Myocyte (in vitro differentiated cells): ENCODE measurements at regions not wholly inside any gene's neighbourhood (a gene's known extent, or its start where the extent isn't known, plus 50 kb on each side); places are given as distances from the start of the nearest gene placed in this dataset.

Source experiments
- DNase-seq: peaks from one replicate; pipeline ENCODE4 v3.0.0-alpha.2; 2012; ENCODE audit warnings: low read depth

DNA sequence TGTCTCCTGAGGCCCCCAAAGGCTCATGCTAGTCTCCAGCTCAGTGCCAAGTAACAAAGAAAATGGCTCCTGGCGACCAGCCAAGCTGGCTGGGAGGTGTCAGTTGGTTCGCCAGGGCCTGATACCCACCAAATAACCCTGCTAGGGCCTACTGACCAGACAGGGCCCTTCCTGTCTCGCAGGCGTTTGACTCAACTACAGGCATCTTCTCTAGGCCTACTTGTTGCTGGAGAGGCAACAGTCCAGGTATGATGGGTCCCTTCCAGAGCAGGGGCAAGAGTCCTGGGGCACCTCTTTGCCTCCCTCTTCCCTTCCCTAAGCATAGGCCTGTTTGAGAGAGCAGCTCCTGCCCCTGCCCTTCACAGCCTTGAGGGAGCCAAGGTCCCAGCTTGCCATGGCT, 147.9 kb upstream of the VANGL1 start:
- no peak for DNase-seq

DNA sequence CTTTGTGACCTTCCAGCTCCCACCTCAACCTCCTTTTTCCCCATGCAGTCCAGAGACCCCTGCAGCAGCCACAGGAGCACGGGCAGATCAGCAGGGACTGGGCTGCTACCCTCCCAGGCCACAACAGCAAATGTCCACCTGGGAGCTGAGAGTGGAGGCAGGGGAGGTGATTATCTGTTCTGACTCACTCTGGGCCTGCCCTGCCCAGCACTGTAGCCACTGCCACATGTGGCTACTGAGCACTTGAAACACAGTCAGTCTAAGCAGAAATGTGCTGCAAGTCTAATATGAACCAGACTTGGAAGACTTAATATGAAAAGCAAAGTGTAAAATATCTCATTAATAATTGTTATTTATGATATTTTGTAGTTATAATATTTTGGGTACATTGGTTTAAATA, 148.9 kb upstream of the VANGL1 start:
- peak; percentile 18 for DNase-seq

DNA sequence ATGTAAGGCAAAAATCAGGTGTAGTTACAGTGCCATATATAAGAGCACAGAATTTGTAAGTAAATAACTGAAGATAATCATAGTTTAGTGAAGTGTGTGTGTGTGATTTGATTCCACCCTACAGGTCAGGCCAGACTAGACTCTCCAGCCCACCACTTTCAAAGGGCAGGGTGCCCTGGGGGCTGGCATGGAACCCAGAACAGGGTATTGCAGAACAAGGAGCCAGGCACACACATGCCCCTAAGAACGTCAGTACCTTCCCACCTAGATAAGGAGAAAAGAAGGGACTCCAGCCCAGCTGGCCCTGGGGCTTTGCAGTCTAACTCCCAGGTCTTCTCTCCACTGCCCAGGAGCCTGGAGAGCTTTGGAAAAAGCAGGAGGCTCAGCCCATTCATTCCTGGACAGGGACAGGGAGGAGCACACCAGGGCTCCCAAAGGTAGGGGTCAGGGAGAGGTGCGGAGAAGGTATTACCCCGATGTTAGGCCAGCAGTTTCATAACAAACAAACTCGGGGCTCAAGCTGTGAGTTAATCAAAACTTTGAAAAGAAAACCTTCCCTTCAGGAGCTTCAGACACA, 149.7 kb upstream of the VANGL1 start:
- no peak for DNase-seq

DNA sequence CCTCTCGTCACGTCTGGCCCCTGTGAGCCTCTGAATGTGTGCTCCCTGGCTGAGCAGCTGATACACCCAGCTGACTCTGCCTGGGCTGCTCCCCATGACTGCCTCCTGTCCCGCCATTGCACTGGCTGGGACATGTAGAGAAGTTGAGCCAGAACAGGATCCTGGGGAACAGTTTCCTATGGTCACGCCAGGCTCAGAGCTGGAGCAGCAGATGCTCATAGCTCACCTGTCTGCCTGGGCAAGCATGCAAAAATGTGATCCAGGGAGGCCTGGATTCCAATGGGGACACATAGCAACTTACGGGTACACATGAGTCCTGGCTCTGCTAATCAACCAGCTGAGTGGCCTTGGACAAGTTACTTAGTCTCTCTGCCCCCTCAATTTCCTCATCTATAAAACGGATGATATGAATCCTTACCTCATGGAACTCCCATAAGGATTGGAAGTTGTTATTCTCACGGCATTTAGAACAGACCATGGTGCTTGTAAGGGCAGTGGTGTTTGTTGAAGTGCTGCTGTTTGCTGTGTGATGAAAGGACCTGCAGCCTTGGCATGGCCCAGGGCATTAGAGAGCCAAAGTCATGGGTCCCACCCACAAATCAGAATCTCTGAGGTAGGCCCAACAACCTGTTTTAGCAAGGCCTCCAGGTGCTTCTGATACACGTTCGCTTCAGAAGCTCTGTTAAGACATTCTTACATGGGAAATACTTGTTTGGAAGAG, 150.3 kb upstream of the VANGL1 start:
- DNase-seq = no peak

DNA sequence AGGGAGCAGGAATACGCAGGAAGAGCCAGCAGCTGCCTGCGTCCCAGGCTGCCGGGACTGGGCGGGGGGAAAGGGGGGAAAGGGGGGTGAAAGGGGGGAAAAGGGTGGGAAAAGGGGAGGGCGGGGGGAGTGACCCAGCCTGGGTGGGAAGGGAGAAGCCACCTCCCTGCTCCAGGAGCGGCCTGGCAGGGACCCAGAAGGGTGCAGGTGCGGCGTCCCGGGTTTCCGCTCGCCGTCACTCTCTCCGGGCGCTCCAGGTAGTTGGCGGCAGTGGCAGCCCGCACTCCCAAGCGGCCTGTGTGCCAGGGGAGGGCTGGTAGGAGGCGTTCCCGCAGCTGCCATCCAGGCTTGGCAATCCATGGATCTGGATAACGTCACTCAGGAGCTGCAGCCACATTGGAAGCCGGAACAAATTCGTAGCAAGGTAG, 141.0 kb upstream of the NGF start:
- DNase-seq = no peak

DNA sequence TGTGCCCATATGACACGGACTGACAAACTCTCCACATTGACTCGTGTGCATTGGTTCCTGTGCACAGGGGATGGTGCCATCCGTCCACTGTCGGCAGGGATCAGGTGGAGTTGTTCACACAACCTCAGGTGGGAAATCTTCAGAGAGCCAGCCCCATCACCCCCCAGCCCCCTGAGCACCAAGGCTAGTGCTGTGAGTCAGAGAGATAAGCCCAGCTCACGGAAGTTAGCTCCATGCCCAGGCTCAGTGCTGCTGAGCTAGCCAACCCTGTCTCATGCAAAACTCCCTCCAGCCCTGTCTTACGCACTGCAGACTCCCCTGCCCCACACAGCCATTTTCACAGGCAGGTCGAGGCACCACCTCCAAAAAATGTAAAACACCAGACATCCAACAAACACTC, 139.0 kb upstream of the NGF start:
- DNase-seq = no peak

DNA sequence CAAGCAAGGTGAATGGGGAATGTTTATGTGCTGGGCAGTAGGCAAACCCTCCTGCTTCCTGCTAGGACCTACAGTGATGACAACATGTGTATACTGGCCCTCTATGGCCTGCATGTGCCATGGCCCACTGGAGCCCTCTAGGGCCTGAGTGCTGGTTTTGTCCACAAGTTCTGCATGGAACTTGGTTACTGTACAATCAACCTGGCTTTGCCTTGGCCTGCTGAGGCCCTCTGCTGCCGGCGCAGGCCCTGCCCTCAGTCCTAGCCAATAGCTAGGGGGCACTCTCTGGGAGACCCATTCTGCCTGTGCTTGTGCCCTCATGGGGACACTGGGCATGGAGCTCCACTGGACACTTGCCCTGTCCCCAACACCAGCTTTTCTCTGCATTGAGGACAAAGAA, 138.6 kb upstream of the NGF start:
- DNase-seq = no peak

DNA sequence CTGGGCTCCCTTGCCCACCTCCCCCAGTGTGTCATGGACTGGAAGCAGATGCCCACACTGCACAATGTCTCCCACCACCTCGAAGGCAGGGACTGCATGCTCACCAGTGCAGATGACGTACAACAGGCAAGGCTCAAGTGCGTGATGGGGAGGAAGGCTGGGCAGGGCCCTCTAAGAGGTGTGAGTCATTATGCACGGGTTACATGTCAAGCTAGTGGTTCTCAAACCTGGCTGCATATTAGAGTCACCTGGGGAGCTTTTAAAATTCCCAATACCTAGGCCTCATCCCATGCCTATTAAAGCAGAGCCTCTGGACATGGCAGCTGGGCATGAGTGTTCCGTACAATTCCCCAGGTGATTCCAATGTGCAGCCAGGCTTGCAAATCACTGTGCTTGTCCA, 137.9 kb upstream of the NGF start:
- no peak for DNase-seq

DNA sequence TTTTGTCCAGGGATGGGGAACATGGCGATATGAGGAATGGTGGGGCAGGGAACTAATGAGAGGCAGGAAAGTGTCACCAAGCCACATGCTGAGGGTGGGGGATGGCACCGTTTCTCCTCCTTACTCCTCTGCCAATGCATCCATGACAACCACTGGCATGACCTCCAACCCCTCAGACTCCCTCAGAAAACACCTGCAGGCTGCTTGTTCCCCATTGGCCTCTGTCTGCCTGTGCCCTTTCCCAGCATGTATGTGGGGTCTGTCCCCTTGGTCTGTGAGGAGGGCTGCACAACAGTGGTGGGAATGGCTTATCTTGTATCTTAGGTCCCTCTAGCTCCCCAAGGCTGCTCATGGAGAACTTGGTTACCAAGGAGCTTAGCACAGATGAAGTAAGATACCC, 137.2 kb upstream of the NGF start:
- DNase-seq = no peak

DNA sequence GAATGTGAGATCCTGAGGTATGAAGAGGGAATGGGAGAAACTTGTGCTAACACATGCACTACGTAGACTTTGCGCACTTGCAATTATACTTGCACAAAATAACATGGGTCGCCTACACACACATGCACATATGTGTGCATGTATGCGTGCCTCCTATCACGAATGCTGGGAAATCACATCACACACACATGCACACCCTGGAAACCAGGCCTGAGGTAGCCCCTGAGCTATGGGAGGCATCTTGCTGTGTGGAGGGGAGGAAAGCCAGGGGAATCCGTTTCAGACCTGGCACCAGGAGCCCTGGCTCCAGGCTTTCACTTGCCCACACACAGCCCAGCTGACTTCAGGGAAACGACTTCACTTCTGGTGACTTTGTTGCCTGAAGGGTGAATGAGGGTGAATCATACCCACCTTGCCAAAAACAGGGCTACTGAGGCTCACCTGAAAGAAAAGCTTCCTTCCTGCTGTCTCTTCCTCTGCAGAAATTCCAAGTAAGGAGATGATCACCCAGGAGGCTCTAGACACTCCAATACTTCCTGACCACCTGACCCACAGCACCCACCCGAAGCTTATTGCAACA, 136.0 kb upstream of the NGF start:
- DNase-seq = no peak

DNA sequence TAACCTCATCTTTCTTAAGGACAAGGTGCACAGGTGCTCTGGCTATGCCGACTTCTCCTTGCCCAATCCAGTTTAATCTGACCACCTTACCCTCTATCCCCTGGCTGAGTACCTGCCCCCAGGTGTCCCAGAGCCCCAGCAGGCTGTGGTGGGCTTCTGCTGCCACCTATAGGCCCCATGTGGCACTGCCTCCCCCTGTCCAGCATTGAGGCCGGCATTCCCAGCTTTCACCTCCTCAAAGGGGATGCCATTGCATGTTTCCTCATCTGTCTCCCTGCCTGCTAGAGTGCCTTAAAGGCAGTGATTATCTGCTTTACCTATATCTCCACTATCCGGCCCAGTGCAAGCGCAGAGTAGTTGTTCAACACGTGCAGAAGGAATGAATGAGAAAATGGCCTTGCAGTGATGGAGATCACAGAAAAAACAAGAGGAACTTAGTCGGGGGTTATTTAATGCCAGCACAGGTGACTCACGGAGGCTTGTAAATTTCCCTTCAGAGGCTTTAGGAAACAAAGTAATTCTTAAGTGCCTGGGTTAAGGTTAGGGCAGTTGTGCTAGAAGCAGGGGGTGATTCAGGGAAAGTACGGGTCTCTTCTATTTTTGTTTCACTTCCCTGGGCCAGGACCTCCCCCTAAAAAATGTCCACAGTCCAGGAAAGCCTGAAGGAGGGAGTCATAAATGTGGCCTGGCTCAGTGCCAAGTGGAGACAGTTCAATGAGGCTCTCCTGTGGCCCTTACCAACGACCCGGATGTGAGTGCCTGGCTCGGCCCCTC, 131.8 kb upstream of the NGF start:
- DNase-seq = peak; percentile 39

DNA sequence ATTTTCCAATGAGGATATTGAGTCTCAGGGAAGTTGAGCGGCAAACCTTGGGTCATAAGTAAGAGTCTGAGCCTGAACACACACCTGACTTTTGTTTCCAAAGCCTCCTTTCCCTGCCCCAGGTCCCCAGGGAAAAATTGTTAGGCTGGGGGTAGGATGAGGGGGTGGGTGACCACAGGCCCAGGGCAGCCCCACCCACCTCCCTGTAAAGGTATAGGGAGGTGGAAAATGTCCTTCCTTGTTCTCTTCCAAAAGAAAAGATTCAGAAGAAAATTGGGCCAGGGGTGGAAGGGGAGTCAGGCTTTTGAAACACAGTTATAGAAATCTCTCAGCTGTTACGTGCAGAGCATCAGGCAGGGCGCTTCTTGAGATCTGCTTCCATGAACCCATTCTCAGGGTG, 129.7 kb upstream of the NGF start:
- no peak for DNase-seq

DNA sequence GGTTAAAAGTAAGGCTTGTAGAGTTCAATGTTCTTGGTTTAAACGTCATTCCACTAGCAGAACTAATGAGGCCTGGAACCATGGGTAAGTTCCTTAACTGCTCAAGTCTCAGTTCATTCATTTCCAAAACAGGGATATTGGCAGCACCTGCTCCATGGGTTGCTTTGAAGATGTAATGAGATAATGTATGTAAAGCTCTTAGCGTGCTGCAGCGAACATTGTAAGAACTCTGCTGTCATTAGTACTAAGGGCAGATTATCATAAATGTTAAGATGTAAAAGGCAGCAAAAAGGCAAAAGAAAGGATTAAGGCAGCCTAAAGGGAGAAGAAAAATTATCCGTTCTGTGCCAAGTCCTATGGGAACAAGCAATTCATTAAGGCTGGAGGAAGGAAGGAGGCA, 129.1 kb upstream of the NGF start:
- DNase-seq = no peak

DNA sequence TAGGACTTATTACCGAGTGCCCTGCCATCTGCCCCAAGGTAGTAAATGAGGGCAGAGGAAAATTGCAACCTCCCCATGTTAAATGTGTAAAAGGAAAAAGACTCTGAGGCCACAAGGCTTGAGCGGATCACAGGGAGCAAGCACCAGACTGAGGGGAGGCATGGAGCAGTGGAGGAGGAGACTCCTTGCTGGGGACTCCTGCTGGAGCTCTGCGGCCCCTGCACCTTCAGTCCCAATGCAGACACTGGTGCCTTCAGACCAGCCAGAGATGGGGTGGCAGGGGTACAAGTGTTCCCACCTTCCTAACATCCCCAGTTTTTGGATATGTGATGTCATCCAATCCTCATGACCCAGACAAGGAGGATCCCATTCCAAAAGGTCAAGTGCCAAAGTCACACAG, 128.4 kb upstream of the NGF start:
- no peak for DNase-seq

DNA sequence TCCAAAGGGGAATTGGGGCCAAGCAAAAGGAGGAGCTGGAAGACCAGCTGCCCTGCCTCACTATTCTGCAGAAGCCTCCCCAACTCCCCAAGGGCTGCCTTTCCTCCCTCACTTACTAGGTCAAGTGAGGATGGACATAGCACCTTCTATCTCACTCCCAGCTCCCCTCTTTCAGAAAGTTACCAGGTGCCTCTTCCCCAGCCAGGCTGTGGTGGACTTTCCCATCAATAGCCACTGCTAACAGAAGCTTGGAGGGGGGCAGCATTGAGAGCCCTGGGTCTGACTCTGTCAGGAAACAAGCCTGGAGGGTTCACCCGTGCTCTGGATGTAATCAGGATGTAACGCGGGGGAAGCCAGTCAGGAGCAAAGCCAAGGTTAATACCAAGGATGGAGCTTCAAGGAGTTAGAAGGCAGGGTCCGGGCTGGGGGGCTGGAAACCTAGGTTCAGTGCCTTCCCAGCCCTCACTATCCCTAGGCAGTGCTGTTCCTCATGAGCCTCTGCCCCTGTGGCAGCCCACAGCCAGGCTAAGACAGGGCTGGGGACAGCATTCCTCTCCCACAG, 127.8 kb upstream of the NGF start:
- no peak for DNase-seq

DNA sequence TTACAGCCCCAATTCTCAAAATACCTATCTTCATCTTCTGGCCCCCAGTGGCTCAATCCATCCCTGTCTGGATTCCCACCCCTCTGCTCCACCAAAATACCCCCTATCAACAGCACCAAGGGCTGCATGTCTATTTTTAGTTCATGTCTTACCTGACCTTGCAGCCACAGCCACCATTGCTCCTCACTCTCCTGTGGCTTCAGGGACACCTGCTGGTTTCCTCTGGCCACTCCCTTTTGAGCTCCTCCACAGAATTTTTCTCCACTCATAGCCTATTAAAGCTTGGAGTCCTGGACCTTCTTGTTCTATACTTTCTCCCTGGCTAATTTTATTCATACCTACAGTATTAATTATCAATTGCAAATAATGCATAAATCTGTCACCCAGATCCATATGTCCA, 125.3 kb upstream of the NGF start:
- DNase-seq = no peak

DNA sequence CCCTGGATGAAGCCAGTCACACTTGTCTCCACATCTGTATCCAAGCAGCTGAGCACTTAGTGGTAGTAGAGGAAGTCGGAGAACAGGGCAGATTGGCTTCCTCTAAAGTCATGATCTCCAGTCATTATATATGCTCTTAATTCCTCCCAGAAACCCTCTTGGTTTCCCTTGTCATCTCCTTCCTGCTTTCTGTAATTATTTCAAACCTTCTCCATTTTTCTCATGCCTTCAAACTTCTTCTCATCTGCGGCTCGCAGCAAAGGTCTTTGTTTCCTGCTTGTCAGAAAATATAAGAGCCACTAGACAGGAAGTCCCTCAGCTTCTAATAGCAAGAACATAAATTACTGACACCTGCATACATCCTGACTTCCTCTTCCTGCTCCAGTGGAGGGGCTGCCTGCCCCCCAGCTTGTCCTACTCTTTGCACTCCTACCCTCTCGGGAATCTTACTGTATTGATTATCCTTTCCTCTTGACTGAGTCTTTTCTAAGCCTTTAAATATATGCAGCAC, 124.6 kb upstream of the NGF start:
- no peak for DNase-seq

DNA sequence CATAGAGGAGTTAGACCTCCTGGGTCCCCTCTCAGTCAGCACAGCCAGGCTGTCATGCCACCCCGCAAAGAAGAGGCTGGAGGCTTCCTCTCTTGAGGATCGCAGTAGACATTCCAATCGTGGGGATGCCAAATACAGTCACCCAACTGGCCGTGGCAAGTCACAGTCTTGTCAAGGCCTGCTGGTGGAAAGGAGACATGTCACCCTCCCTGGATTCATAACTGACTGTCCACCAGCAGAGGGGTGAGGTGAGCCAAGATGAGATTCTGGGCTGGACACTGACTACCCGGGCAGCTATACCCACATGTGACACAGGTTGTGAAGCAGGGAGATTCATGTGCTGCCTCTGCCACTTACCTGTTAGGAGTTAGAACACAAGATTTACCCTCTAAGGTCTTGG, 123.5 kb upstream of the NGF start:
- no peak for DNase-seq

DNA sequence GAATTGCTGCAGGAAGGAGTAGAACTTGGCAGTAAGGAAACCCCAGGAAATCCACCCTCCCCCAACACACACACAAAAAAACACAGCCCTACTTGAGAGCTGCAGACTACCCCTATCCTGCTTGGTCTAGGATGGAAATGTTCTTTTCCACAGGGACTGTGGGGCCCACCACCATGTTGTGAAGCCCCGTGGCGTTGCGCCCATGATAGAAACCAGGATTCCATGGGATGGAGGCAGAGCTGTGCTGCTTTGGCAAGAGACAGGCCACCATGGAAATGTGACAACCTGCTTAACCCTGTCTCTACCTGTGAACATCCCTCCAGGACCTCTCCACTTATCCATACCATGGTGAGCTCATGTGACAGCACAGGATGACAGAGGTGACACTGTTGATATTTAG, 121.1 kb upstream of the NGF start:
- DNase-seq = no peak

DNA sequence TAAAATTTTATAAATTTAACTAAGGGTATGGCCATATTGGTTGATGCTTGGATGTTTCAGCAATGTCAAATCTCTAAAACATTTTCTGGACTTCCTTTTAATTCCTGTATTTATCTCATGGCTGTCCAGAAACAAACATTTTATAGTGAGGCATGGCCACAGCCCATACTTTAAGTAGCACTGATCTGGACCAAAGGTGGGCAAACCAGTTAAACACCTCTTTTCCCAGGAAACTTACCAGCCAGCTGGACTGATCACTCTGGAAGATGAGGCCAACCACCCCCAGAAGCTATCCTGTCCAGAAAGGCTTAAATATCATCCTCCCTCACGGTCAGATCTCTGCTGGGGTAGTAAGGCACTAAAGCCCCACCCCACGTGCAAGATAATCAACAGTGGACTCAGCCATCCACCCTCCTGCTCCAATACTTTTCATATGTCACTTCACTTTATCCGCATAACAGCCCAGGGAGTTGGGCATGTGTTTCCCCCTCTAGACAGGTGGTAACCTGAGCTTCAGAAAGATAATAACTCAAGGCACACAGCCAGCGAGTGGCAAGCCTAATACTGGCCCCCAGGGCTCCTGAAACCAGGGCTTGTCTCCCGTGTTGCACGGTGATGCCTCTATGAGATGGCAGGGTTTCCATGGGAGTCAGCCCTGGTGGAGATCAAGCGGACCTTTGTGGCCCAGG, 120.5 kb upstream of the NGF start:
- DNase-seq = no peak

DNA sequence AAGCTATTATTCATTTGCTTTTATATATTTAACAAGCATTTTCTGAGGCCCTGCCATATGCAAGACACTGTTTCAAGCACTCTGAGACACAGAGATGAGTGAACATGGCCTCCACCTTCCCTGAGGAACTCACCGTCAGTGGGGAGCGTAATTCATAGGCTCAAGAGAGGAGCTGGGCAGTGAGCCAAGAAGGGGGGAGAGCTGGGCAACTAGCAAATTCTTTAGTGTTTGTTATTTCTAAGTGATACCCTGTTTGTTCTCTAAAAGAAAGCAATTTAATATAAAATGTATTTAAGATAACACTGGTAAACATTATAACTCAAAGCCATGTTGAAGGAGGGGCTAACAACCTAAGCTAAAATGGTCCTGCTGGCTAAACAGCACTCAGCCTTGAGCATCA, 119.2 kb upstream of the NGF start:
- DNase-seq = no peak
